Renal cortex interstitium (tissue), 11 donors: ENCODE measurements at regions not wholly inside any gene's neighbourhood (a gene's known extent, or its start where the extent isn't known, plus 50 kb on each side); places are given as distances from the start of the nearest gene placed in this dataset.
A peak's percentile ranks its signal among the peaks of the same experiment; 100 is the strongest.
"Not testable (repeated sequence)": the region's sequence is repeated elsewhere in the genome, so short reads cannot be mapped to it uniquely, and the experiment has no call there.

Experiments
- DNase-seq, 11 donors: peaks; one replicate each; pipeline ENCODE4 v3.0.0-alpha.2; 2013; ENCODE audit warnings: low read depth in 9 of 11, low spot score in 4 of 11; ENCODE audit errors: extremely low read depth in 1 of 11

DNA sequence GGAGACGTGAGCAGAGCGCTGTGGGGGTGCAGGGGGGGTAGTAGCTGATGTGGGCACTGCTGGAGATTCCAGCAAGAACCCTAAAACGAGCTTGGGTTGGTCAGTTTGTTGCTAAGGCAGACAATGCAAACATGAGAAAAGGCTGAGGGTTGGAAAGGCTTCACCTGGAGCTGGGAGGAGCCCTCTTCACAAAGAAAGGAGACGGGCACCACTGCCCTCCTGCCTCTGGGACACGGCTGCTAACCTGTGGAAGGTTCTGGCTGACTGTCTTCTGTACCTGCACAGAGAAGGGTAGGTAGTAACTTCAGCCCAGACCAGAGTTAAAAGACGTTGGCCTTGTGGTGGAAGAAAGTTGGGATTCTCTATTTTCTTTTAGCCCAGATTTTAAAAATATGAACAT is 108.7 kb downstream of the SUCLA2 start:
- DNase-seq: no peak

DNA sequence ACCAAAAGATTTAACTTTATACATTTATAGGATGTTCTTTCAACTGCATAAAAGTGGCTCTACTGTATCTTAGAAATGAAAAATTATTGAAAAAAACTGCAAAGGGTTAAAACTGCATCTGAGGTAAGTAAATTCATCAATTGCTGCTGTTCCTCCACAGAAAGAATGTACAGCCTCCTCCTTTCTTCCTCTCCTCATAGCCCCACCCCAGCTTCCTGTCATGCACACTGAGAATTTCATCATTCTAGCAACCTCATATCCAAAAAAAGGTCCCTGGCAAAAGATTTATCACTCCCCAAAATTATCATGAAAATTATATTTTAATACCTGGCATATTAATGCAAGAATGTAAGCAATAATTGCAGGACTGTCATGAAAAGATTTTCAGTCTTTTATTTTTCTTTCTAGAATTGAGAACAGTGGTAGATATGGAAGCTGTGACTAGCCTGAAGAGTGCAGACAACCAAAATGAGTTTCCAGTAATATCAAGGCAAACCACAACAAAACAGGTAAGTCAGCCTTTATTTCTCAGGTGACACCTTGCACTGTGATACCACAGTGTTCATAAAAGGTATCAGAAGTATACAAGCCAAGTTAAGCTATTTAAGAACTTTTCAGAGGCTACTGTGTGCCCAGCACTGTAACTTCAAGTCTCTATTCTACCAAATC is 110.8 kb downstream of the SUCLA2 start:
- no peak for DNase-seq

DNA sequence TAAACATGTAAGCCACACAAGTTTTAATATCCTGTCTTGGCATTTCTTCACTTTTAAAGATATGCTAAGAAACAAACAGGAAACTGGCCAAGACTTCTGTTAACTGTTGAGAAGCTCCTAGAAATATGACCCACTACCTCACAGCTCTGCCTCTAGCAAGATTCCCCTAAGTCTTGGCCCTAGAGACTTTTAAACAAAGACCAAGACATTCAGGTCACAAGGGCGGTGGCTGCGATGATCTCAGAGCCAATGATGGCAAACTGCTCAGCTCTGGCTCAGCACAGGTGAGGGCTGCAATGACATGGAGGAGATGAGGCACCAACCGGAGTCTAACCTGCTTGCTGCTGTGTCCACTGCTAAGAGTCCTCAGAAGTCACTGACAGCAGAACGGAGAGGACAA is 114.8 kb downstream of the SUCLA2 start:
- no peak for DNase-seq

DNA sequence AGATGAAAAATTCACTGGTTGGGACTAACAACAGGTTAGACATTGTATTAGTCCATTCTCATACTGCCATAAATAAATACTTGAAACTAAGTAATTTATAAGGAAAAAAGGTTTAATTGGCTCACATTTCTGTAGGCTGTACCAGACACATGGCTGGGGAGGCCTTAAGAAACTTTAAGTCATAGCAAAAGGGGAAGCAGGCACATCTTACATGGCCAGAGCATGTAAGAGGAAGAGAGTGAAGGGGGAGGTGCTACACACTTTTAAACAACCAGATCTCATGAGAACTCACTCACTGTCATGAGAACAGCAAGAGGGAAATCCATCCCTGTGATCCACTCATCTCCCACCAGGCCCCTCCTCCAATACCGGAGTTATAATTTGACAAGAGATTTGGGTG is 125.9 kb downstream of the SUCLA2 start:
- no peak for DNase-seq

DNA sequence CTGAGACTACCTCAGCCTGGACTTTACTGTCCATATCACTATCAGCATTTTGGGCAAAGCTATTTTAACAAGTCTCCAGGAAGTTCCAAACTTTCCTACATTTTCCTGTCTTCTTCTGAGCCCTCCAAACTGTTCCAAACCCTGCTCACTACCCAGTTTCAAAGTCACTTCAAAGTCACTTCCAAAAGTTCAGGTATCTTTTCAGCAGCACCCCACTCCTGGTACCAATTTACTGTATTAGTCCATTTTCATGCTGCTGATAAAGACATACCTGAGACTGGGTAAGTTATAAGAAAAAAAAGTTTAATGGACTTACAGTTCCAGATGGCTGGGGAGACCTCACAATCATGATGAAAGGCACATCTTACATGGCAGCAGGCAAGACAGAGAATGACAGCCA is 127.1 kb downstream of the SUCLA2 start:
- DNase-seq: not testable (repeated sequence)

DNA sequence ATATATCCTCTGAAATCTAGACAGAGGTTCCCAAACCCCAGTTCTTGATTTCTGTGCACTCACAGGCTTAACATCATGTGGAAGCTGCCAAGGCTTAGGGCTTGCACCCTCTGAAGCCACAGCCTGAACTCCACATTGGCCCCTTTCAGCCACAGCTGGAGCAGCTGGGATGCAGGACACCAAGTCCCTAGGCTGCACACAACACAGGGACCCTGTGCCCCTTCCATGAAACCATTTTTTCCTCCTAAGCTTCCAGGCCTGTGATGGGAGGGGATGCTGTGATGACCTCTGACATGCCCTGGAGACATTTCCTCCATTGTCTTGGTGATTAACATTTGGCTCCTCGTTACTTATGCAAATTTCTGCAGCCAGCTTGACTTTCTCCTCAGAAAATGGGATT is 127.8 kb downstream of the SUCLA2 start:
- DNase-seq: not testable (repeated sequence)

DNA sequence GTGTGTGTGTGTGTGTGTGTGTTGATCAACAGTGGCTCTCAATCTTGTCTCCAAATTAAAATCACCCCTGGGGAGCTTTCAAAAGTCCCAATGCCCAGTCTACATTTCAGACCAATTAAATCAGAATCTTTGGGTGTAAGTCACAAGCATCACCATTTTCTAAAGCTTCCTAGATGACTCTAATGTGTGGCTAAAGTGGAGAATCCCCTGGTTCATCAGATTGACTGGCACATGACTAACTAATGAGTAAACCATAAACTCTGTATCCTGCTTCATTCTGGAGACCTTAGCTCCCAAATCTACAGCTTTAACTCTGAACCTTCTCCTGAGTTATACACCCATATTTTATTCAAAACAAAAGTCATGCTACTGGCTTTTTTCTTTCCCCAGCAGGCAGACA is 131.3 kb downstream of the SUCLA2 start:
- peak in 1 of 11 donors; percentile 22 for DNase-seq

DNA sequence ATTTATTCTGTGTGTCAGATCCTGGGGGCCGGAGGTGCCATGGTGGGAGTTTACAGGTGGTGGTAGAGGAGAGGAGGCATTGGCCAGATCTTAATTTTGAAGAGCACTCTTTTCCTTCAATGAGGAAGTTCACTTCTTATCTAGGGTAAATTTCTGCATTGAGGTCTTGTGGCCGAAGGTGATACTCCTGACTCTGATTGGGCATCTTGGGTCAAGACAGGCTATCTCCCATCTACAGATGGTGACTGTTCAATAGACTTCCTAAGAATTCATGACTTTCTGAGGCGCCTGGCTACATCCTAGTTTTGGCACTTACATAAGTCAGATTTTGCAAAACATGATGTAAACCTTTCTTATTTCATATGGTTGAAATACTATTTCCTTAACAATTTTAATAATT is 135.2 kb downstream of the SUCLA2 start:
- DNase-seq: no peak

DNA sequence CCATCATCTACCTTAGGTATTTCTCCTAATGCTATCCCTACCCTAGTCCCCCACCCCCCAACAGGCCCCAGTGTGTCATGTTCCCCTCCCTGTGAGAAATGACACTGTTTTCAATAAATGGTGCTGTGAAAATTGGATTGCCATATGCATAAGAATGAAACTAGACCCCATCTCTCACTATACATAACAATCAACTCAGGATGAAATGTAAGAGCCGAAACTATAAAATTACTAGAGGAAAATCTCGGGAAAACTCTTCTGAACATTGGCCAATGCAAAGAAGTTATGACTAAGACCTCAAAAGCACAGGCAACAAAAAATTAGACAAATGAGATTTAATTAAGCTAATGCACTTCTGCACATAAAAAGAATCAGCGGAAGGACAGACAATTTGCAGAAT is 138.2 kb downstream of the SUCLA2 start:
- no peak for DNase-seq

DNA sequence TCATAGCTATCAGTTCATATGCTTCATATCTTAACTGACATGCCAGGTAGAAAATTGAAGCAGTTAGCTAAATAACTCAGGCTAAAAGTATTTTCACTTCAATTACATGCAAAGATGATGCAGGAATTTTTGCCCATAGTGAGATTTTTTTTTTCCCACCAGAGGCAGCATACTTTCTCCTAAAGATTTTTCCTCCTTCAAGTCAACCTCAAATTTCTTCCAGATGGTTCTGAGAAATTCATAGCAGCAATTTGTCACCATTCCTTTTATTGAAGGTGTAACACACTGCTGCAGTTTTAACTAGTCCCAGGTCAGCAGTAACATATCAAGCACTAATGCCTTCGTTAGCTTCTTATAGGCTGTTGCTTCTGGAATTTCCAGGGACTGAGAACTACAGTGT is 141.9 kb downstream of the SUCLA2 start:
- no peak for DNase-seq

DNA sequence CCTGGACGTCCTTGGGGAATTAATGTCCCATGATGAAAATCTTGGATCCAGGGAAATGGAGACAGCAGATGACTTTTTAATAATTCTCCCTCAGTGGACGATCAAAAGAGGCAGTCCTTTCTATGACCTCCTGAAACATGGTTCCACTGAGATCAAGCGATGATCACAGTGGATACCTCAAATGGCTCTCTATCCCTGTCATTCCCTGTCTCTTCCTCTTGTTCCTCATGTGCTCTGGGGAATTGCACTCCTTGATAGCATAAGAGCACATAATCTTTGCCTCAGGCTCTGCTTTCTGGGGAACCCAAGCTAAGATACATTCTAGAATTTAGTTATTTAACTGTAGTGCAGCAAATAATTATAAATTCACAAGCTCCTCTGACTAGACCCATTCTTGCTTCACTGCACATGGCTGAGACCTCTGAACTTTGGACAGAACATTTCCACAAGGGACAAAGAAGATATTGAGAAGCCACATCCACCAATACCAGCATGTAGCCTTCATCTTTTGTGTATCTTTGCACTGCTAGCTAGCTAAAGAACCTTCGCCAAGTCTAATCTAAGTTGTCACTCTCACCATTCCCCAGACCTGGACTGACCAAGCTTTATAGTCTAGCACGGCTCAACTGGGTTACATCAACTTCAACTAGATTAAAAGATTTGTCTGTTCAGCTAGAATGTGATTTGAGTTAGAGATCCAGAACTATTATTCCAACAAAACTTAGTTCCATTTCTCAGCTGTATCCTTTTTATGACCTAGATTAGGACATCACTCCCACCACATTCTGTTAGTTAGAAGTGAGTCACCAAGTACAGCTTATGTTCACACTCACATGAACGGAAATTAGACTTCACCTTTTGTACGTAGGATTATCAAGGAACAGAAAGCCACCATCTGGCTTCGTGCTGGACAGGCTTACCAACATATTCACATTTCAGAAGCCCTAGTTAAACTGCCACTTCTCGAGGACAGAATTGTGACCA is 142.7 kb downstream of the SUCLA2 start:
- no peak for DNase-seq

DNA sequence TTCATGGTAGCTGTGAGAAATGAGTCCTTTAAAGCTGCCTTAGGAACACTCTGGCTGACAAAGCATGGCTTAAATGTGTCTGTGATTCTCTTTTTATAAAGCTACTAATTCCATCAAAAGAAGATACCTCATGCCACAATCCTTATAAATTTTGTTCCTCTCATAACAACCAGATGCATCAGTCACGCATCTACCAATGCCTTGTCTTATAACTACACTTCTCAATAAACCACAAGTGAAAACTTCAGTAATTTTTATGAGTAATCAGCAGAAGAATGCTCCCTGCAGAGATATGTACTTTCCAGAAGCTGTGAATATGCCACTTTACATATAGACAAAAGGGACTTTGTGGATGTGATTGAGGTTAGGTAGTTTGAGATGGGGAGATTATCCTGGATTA is 147.8 kb downstream of the SUCLA2 start:
- no peak for DNase-seq

DNA sequence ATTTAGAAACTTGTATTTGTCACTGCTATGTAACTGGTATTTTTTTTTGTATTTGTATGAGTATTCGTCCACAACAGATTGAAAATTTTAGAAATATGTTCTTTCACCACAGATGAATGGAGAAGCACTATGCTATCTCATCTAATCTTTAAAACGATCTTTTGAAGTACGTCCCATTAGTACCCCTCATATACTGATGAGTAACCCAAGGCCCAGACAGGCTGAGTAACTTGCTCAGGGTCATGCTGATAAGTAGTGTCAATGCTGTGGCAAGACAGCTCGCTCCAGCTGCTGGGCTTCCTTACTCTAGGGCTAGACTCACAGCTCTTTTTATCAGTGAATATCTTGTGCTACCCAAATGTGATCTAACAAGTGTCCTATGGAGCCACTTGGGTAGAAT is 154.2 kb downstream of the SUCLA2 start:
- no peak for DNase-seq

DNA sequence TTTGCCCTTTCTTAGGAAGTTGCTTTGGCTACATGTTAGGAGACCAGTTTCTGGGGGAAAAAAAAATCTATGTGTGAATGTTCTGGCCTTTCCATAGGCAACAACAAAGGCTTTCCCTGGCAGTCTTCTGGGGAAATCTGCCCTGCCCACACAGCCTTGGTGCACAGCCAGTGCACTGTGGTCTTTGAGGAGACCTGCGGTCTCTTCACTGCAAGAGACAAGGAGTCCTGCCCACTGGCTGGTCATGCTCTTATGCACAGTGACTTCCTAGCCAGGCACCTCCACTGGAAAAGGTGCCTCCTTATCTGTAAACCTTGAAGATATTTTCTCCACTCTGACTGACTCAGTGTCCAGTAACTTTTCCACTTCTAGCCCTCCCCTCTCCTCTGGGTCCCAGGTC is 155.1 kb downstream of the SUCLA2 start:
- no peak for DNase-seq

DNA sequence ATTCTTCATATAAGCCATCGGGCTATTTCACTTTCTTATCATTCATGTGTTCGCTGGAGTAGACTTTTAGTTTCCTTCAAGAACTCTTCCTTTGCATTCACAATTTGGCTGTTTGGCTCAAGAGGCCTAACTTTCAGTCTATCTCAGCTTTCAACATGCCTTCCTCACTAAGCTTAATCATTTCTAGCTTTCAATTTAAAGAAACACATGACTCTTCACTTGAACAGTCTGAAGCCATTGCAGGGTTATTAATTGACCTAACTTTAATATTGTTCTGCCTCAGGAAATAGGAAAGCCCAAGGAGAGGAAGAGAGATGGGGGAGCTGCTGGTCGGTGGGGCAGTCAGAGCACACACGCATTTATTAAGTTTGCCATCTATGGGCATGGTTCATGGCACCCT is 158.1 kb downstream of the SUCLA2 start:
- peak in 9 of 11 donors; percentile 6 to 62 (median 14) for DNase-seq

DNA sequence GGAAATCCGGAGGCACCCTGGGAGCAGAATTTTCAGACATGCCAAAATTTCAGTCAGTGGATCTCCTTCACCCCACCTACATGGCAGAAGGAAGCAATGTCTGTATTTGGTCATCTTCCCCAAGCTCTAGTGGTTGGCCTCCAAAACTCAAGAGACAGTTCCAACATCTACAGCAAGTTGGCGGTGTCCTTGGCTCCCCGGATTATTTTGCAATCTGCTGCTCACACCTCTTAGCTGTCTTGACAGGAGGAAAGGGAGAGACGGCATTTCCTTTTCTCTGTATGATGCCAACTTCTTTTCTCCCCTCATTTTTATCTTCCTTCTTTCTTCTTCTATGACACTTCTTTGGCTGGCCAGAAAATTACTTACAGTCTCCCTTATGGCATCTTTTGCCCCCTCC is 159.9 kb downstream of the SUCLA2 start:
- DNase-seq: no peak

DNA sequence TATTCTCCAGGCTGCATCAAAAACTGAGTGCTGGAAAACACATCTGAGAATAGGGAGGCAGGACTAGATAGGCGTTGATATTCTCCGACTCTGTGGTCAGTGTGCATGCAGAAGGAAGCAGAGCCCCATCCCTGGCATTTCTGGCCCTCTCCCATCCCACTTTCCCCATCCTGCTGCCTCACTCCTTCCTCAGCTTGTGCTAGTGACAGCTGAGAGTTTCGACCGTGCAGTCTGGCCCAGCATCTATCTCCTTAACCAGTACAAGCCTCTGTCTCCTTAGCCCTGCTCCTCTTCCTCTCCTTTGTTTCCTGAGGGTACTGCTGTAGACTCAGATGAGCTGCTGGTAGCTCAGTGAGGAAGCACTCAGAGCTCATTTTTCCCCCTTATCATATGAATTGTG is 163.2 kb downstream of the SUCLA2 start:
- DNase-seq: no peak

DNA sequence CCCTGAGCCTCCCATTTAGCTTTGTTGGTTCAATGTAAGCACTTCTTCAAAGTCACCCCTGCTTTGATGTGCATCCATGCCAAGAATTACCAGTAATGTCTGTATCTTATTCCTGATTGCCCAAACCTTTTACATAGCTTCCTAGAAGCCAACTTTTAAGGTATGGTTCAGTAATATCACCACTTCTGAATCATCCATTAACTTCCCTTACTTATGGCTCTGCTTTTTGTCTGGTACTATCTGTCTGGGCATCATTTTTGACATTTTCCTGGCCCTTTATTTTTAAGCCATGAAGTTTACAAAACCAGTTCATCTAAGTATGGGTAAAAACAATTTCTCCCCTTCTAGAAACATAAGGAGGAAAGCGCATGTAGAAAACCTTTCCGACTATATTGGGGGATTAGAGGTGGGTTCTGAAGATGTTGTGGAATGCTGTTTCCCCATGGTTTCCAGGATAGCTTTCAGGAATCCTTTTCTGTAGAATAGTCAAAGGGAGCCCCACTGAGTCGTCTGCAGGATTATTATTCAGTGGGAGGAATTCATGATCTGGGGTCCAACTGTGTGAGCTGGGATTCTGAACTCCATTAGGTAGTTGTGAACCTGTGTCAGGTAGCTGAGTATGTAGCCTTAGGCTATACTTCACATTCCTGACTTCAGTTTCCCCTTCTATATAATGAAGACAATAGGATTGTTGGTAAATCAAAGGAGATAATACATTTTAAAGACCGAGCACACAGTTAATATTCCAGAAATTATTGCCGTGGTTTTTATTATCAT is 163.8 kb downstream of the SUCLA2 start:
- DNase-seq: no peak

DNA sequence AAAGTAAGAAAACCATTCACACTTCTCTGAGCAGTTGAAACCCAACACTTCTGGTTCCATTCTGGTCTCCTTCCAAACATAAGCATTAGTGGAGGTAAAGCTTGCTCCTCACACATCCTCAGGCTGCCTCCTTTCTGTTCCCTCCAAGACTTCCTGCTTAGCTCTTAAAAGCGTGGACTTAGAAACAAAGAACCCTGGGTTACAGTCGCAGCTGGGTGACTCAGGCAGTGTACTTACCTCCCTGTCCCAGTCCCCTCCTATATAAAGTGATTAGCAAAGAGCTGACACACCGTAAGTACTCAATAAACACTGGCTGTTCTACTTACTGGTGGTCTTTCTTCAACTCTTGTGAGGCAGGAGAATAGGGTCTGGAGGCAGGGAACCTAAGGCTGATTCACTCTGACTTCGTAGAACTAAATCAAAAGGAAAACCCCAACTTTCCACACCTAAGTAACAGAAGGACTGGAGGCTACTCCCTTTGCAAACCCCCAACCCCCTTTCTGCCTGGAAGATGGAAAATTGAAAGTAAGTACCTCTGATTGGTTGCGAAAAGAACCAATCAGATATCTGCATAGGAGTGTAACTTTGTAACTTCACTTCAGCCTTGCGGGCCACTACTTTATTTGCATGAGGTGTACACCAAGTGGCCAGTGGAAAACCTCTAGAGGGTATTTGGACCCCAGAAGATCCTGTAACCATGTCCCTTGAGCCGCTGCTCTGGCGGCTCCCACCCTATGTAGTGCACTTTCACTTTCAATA is 165.4 kb downstream of the SUCLA2 start:
- DNase-seq: no peak
